ENCODE measurements at regions not wholly inside any gene's neighbourhood (a gene's known extent, or its start where the extent isn't known, plus 50 kb on each side); places are given as distances from the start of the nearest gene placed in this dataset.

DNA sequence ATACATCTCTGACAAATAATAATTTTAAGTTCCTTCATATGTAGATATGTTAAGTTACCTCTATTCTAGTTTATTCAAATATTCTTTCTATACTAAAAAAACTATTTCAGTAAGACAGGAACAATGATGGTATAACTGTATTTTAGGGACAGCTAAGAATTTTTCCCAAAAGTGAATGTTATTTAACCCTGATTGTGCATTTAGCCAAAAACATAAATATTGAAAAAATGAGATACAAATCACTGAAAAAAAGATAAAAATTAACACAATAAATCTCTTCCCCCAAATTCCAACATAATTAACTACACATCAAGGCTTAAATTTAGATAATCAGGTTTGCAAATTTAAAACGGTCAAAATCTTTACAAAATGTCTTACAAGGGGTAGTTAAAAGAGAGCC, 58.1 kb downstream of the KCNRG start:
- TF ChIP-seq POLR2AphosphoS5 (IDR thresholded peaks at IDR 0.05), result no peak
- TF ChIP-seq, protein P1, sequence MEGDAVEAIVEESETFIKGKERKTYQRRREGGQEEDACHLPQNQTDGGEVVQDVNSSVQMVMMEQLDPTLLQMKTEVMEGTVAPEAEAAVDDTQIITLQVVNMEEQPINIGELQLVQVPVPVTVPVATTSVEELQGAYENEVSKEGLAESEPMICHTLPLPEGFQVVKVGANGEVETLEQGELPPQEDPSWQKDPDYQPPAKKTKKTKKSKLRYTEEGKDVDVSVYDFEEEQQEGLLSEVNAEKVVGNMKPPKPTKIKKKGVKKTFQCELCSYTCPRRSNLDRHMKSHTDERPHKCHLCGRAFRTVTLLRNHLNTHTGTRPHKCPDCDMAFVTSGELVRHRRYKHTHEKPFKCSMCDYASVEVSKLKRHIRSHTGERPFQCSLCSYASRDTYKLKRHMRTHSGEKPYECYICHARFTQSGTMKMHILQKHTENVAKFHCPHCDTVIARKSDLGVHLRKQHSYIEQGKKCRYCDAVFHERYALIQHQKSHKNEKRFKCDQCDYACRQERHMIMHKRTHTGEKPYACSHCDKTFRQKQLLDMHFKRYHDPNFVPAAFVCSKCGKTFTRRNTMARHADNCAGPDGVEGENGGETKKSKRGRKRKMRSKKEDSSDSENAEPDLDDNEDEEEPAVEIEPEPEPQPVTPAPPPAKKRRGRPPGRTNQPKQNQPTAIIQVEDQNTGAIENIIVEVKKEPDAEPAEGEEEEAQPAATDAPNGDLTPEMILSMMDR (IDR thresholded peaks at IDR 0.05 in 8 of 11, conservative IDR thresholded peaks at IDR 0.05 in 3 of 11), result no peak
- no peak for TF ChIP-seq POLR2A (IDR thresholded peaks at IDR 0.05)
